ENCODE measurements at regions not wholly inside any gene's neighbourhood (a gene's known extent, or its start where the extent isn't known, plus 50 kb on each side); places are given as distances from the start of the nearest gene placed in this dataset.

- intact Hi-C loops (cut with micrococcal nuclease): no loop called here
Measured at GRCh38 chrX:112148397-112148796, 65.8 kb upstream of the TRPC5 start.

- intact Hi-C loops (cut with micrococcal nuclease): no loop called here
Measured at GRCh38 chrX:112147206-112147605, 64.6 kb upstream of the TRPC5 start.

GRCh38 chrX:112137276-112137675, 54.7 kb upstream of the TRPC5 start:
- intact Hi-C loops (cut with micrococcal nuclease): no loop called here

Measured in T-helper 1 cell treated with Interleukin-12 subunit alpha and Interleukin-12 subunit beta and Interleukin-4 antibody, amounts not matched to agents 30 ng/mL and 1 ng/mL, for 36 hours (primary cell).